ENCODE measurements at regions not wholly inside any gene's neighbourhood (a gene's known extent, or its start where the extent isn't known, plus 50 kb on each side); places are given as distances from the start of the nearest gene placed in this dataset.

DNA sequence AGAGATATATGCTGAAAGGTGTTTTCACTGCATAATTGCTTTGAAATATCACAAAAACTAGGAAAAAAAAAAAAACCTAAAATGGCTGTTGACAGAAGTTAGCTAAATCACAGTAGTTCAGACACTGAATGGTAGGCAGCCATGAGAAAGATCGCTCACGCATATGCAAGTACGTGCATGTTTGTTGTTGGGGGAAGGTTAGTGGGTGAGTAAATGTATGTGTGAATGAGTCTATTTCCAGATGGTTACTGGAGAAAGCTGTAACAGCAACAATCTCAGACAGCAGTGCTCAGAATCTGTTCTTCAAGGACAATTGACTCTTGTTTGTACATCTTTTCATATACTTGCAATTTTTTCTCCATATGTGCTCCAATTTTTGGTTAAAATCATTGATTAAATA, 51.9 kb upstream of the NLGN4Y start:
- Histone ChIP-seq H3K9me3 (no peaks in the 10 kb centered on the region), H3K4me3 (no peak overlapping the region), H3K4me1 (no peaks in the 10 kb centered on the region), H3K36me3 (no peaks in the 10 kb centered on the region), H3K27me3 (no peaks in the 10 kb centered on the region), H3K27ac (no peak overlapping the region)
- no peak for DNase-seq
- TF ChIP-seq, protein P1, sequence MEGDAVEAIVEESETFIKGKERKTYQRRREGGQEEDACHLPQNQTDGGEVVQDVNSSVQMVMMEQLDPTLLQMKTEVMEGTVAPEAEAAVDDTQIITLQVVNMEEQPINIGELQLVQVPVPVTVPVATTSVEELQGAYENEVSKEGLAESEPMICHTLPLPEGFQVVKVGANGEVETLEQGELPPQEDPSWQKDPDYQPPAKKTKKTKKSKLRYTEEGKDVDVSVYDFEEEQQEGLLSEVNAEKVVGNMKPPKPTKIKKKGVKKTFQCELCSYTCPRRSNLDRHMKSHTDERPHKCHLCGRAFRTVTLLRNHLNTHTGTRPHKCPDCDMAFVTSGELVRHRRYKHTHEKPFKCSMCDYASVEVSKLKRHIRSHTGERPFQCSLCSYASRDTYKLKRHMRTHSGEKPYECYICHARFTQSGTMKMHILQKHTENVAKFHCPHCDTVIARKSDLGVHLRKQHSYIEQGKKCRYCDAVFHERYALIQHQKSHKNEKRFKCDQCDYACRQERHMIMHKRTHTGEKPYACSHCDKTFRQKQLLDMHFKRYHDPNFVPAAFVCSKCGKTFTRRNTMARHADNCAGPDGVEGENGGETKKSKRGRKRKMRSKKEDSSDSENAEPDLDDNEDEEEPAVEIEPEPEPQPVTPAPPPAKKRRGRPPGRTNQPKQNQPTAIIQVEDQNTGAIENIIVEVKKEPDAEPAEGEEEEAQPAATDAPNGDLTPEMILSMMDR (IDR thresholded peaks at IDR 0.05), result no peak
- intact Hi-C loops (cut with DNase I; ENCODE audit: low total_unique reads), result no loop called here

DNA sequence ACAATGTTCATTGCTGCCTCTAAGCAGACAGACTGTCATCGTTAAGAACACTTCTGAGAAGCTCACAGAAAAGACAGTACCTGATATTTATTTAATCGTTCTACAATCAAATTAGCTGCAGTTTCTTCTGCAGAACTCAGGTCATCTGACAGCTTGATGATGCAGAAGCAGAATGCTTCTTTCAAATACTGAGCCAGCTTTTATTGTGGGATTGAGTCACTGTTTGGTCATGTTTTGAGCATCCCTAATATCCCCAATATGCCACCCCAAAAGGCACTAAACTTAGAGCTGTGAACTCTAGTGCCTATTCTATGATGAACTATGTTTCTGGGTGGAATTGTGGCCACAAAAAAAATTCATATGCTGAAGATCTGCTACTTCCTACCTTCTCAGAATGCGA, 51.0 kb upstream of the NLGN4Y start:
- Histone ChIP-seq H3K4me1 (no peaks in the 10 kb centered on the region), H3K27me3 (no peaks in the 10 kb centered on the region), H3K36me3 (no peaks in the 10 kb centered on the region), H3K27ac (no peak overlapping the region), H3K9me3 (no peaks in the 10 kb centered on the region), H3K4me3 (no peak overlapping the region)
- intact Hi-C loops (cut with DNase I; ENCODE audit: low total_unique reads), result no loop called here
- TF ChIP-seq, protein P1 (IDR thresholded peaks at IDR 0.05), result no peak
- no peak for DNase-seq

All from tibial artery (tissue), 4 donors.